Activated CD4-positive, alpha-beta memory T cell treated with anti-CD3 and anti-CD28 coated beads, Interleukin-2, amount 10 ng/mL, durations not matched to agents 7 days and 5 days (primary cell): ENCODE measurements at regions not wholly inside any gene's neighbourhood (a gene's known extent, or its start where the extent isn't known, plus 50 kb on each side); places are given as distances from the start of the nearest gene placed in this dataset.
"Not testable (repeated sequence)": the region's sequence is repeated elsewhere in the genome, so short reads cannot be mapped to it uniquely, and the experiment has no call there.

Experiments
- CTCF ChIA-PET: fragments of 350-600 bp; sonication (Branson Sonifier 250); formaldehyde crosslinking; loops from one replicate; lab custom pipeline; 2021; ENCODE audit warnings: antibody characterized with exemption, inconsistent platforms; lab: Charles Lee
- POLR2A ChIA-PET: fragments of 350-600 bp; sonication (Branson Sonifier 250); formaldehyde crosslinking; loops from one replicate; lab custom pipeline; 2021; ENCODE audit warnings: antibody characterized with exemption; lab: Charles Lee
- DNase-seq: peaks from one replicate; pipeline ENCODE4 v3.0.0-alpha.2; 2020
- H3K27ac Mint-ChIP-seq: one replicate; pipeline ENCODE4 v1.8.0; 2021; ENCODE audit warnings: mild to moderate bottlenecking, mixed read lengths
- H3K27me3 Mint-ChIP-seq: one replicate; pipeline ENCODE4 v1.8.0; 2021; ENCODE audit warnings: mixed read lengths
- H3K36me3 Mint-ChIP-seq: one replicate; pipeline ENCODE4 v1.8.0; 2021; ENCODE audit warnings: low read depth, mixed read lengths
- H3K4me1 Mint-ChIP-seq: one replicate; pipeline ENCODE4 v1.8.0; 2021; ENCODE audit warnings: mixed read lengths
- H3K4me3 Mint-ChIP-seq: one replicate; pipeline ENCODE4 v1.8.0; 2021; ENCODE audit warnings: mild to moderate bottlenecking, mixed read lengths
- H3K9me3 Mint-ChIP-seq: one replicate; pipeline ENCODE4 v1.8.0; 2021; ENCODE audit warnings: mixed read lengths

DNA sequence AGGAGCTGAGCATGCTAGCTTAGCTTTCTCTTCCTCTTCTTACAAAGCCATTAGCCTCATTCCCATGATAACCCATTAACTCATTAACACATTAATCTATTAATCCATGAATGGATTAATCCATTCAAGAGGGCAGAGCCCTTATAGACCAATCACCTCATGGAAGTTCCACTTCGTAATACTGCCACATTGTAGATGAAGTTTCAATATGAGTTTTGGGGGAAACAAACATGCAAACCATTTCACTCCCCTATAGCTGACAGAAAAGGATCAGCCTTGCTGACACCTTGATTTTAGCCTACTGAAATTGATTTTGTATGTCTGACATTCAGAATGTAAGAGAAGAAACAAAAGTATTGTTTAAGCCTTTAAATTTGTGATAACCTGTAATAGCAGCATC lies 251.8 kb upstream of the GALNTL6 start:
- Mint-ChIP-seq H3K27ac (no peak overlapping the region), H3K4me1 (no peaks in the 10 kb centered on the region), H3K36me3 (no peaks in the 10 kb centered on the region), H3K9me3 (no peaks in the 10 kb centered on the region), H3K27me3 (no peaks in the 10 kb centered on the region), H3K4me3 (no peak overlapping the region)
- DNase-seq = no peak
- ChIA-PET POLR2A (no interaction called here), CTCF (no interaction called here)

DNA sequence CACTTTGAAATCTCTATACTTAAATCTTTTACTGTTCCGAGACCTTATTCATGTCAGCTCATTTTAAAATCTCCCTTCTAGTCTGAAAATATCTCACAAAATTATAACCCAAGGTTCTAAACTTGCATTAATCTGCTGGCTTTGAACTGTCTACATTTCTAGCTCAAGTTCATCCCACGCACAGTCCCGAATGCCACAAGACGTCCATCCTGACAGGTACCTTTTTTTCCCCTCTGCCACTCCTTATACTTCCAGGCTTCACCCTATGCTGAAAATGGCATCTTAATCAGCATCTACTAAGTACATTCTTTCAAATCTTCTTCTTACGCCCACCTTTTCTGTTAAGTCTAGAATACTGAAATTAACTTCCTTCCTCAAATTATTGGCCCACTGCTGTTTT lies 259.2 kb upstream of the GALNTL6 start:
- POLR2A ChIA-PET = no interaction called here
- H3K4me3 Mint-ChIP-seq = no peak overlapping the region

DNA sequence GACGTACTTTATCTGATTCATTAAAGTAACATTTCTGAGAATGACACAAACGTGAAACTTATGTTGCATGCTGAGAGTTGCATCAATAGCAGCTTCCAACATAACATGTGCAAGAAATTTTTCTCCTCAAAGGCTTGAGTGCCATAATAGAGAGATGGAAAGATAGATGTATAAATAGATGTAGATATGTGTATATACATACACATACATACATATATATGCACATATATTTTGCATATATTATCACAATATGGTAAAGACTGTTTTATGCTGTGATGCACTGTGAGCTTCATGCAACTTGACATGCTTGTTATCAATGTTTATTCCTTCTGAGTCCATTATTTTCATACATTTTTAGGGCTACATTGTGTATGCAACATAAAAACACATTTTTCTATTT lies 270.6 kb upstream of the GALNTL6 start:
- peaks cover 15% of the 10 kb centered on the region for H3K9me3 Mint-ChIP-seq
- ChIA-PET CTCF (no interaction called here), POLR2A (no interaction called here)
- H3K36me3 Mint-ChIP-seq = no peaks in the 10 kb centered on the region
- H3K4me1 Mint-ChIP-seq = no peaks in the 10 kb centered on the region
- no peak overlapping the region for H3K4me3 Mint-ChIP-seq
- H3K27me3 Mint-ChIP-seq = no peaks in the 10 kb centered on the region
- H3K27ac Mint-ChIP-seq = no peak overlapping the region
- no peak for DNase-seq

More for the DNA sequence above, 259.2 kb upstream of the GALNTL6 start:
- CTCF ChIA-PET = no interaction called here
- Mint-ChIP-seq H3K27ac (no peak overlapping the region), H3K9me3 (no peaks in the 10 kb centered on the region), H3K4me1 (no peaks in the 10 kb centered on the region), H3K27me3 (no peaks in the 10 kb centered on the region), H3K36me3 (no peaks in the 10 kb centered on the region)
- DNase-seq = no peak

DNA sequence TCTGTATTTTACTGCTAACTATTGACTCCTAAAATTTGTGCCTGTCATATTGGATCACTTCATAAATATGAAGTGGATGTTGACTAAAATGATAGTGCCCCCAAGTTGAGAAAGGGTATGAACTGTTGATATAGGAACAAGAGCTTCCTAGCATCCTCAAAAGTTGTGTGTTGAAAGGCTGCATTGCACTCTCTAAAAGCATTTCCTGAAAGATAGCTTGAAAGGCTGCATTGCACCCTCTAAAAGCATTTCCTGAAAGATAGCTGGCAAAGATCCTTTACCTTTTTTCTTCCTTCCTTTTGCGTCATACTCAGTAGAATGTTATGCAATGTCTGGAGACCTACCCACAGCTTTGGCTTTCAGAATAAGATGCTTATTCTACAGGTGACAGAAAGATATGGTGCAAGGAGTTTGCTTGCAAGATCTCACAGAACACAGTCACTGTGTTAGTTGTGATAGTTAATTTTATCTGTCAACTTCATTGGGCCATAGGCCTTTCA lies 274.6 kb upstream of the GALNTL6 start:
- Mint-ChIP-seq H3K27ac (no peak overlapping the region), H3K4me3 (no peak overlapping the region), H3K36me3 (no peaks in the 10 kb centered on the region), H3K27me3 (no peaks in the 10 kb centered on the region), H3K4me1 (no peaks in the 10 kb centered on the region), H3K9me3 (peaks cover 18% of the 10 kb centered on the region)
- POLR2A ChIA-PET = no interaction called here
- CTCF ChIA-PET = no interaction called here
- DNase-seq = no peak

DNA sequence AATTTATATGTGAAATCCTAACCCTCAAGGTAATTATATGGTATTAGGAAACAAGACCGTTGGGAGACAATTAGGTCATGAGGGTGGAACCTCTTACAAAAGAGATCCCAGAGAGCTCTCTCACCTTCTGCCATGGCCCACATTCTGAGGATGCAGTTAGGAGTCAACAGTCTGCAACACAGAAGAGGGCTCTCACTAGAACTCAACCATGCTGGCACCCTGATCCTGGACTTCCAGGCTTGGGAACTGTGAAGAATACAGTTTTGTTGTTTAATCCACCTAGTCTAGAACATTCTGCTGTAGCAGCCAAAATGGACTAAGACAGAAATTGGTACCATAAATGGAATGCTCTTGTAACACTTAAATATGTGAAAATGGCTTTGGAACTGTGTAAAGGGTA lies 278.8 kb upstream of the GALNTL6 start:
- Mint-ChIP-seq H3K27me3 (no peaks in the 10 kb centered on the region), H3K9me3 (peaks cover 14% of the 10 kb centered on the region), H3K4me3 (no peak overlapping the region), H3K4me1 (no peaks in the 10 kb centered on the region), H3K27ac (no peak overlapping the region), H3K36me3 (no peaks in the 10 kb centered on the region)
- ChIA-PET POLR2A (no interaction called here), CTCF (no interaction called here)
- DNase-seq = no peak

DNA sequence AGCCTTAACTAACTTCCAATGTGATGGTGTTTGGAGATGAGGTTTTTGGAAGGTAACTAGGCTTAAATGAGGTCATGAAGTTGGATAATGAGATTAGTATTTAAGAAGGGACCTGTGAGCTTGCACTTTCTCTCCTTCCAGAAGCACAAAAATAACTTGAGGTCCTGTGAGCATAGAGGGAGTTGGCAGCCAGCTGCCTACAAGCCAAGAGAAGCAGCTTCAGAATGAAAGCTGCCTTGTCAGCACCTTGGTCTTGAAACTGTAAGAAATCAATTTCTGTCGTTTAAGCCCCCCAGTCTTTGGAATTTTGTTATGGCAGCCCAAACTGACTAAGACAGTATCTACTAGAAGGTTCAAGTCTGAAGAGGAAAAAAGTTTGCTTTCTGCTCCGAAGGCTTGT lies 280.2 kb upstream of the GALNTL6 start:
- DNase-seq = no peak
- Mint-ChIP-seq H3K27me3 (no peaks in the 10 kb centered on the region), H3K4me1 (no peaks in the 10 kb centered on the region), H3K9me3 (peaks cover 12% of the 10 kb centered on the region), H3K27ac (no peak overlapping the region), H3K36me3 (no peaks in the 10 kb centered on the region), H3K4me3 (no peak overlapping the region)
- CTCF ChIA-PET = no interaction called here
- POLR2A ChIA-PET = no interaction called here

DNA sequence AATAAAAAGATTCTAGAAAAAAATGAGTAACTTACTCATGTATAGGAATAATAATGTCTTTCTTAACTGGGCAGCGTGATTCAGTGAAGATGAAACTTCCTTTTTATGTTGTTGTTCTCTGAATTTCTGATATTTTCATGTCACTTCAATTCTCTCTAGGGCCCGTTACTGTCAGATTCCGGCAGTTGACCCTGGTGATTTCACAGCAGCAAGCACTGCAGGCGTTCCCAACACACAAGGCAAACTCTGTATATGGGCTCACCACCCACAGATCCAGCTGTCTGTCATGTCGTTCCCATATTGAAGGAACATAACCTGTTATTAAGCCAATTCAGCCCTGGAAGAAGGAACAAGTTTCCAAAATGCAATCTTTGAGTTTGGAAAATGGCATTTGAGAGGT lies 288.3 kb upstream of the GALNTL6 start:
- peaks cover 4% of the 10 kb centered on the region for H3K9me3 Mint-ChIP-seq
- no peaks in the 10 kb centered on the region for H3K36me3 Mint-ChIP-seq
- DNase-seq = no peak
- no peak overlapping the region for H3K27ac Mint-ChIP-seq
- H3K27me3 Mint-ChIP-seq = no peaks in the 10 kb centered on the region
- ChIA-PET POLR2A (no interaction called here), CTCF (no interaction called here)
- H3K4me3 Mint-ChIP-seq = no peak overlapping the region
- H3K4me1 Mint-ChIP-seq = no peaks in the 10 kb centered on the region

DNA sequence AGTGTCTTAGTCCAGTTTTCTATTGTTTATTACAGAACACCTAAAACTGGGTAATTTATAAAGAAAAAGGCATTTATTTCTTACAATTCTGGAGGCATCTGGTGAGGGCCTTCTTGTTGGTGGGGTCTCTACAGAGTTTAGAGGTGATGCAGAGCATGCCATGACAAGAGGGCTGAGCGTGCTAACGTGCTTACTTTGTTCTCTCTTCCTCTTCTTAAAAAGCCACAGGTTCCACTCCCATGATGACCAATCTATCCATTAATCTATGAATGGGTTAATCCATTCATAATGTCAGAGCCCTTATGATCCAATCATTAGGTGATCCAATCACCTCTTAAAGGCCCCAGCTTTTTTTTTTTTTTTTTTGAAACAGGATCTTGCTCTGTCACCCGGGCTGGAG lies 291.5 kb upstream of the GALNTL6 start:
- Mint-ChIP-seq H3K27ac (no peak overlapping the region), H3K4me1 (no peaks in the 10 kb centered on the region), H3K27me3 (no peaks in the 10 kb centered on the region), H3K36me3 (no peaks in the 10 kb centered on the region), H3K9me3 (peaks cover 9% of the 10 kb centered on the region), H3K4me3 (no peak overlapping the region)
- DNase-seq = no peak
- CTCF ChIA-PET = no interaction called here
- POLR2A ChIA-PET = no interaction called here

DNA sequence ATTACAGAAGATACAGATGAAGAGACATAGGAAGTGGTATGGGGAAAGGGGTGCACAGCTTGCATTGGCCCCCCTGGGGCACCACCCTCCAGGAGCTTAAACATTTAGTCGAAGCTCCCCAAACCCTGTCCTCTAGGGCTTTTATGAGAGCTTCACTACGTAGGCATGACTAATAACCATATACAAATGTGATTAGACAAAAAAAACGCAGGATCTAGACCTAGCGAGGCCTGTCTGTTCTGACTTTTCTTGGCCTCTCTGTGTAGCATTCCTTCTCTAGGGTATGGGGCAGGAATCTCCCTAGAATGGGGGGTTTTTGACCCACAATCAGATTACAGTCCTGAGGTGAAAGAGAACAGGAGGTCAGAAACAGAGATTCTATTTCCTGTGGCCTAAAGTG lies 293.7 kb upstream of the GALNTL6 start:
- no peaks in the 10 kb centered on the region for H3K36me3 Mint-ChIP-seq
- DNase-seq = no peak
- H3K4me3 Mint-ChIP-seq = no peak overlapping the region
- peaks cover 10% of the 10 kb centered on the region for H3K9me3 Mint-ChIP-seq
- H3K27ac Mint-ChIP-seq = no peak overlapping the region
- H3K4me1 Mint-ChIP-seq = no peaks in the 10 kb centered on the region
- ChIA-PET POLR2A (no interaction called here), CTCF (no interaction called here)
- H3K27me3 Mint-ChIP-seq = no peaks in the 10 kb centered on the region

DNA sequence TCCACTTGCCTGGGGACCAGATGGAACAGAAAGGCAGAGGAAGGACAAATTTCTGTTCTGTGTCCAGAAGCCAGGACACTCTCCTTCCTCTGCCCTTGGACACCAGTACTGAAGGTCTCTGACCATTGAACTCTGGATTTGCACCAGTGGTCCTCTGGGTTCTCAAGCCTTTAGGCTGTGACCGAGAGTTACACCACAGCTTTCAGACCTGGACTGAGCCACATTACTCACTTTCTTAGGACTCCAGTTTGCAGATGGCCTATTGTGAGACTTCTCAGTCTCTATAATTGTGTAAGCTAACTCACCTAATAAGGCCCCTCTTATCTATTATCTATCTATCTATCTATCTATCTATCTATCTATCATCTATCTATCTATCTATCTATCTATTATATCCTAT lies 295.3 kb upstream of the GALNTL6 start:
- Mint-ChIP-seq H3K27me3 (no peaks in the 10 kb centered on the region), H3K27ac (no peak overlapping the region), H3K4me1 (no peaks in the 10 kb centered on the region), H3K36me3 (no peaks in the 10 kb centered on the region), H3K9me3 (peaks cover 10% of the 10 kb centered on the region), H3K4me3 (no peak overlapping the region)
- no peak for DNase-seq
- CTCF ChIA-PET = no interaction called here
- POLR2A ChIA-PET = no interaction called here

DNA sequence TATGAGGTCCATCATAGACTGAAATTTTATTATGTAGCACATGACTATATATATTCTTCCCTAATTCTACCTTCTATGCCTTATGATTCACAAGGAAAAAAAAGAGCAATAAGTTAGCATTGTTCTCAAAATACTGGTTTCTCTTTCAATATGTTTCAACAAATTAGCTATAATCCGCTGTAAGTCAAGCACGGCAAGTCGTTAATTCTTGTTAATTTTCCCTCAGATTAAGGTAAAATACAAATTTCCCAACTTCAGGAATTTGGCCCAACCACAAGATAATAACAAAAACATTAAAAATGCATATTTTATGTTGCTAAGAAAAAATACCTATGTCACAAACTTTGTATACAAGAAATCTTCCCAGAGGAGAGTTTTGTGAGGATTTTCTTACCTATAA lies 296.5 kb upstream of the GALNTL6 start:
- ChIA-PET CTCF (no interaction called here), POLR2A (interaction anchor here (0.6 kb wide), 1 partner anchor 602 kb away, joined by 3 read pairs; no protein-coding TSS in a partner anchor)
- Mint-ChIP-seq H3K9me3 (peaks cover 17% of the 10 kb centered on the region), H3K27me3 (no peaks in the 10 kb centered on the region), H3K27ac (no peak overlapping the region), H3K36me3 (no peaks in the 10 kb centered on the region), H3K4me3 (no peak overlapping the region), H3K4me1 (no peaks in the 10 kb centered on the region)
- DNase-seq = no peak

DNA sequence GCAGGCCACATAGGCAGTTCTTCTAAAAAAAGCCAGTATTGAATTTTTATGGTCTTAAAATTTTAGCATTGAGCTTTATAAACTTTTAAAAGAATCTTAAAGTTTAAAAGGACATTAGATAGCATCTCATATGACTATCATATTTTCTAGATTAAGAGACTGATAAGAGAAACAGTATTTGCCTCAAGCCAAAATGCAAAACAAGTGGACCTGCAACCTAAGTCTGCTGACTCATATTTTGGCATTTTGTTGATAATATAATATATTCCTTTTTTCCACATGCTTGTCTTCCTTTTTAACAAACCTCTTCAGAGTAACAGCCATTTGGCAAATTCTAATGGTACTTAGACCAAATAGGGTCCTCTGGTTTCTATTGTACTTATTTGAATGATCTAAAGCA lies 328.5 kb upstream of the GALNTL6 start:
- Mint-ChIP-seq H3K27me3 (no peaks in the 10 kb centered on the region), H3K27ac (no peak overlapping the region), H3K36me3 (no peaks in the 10 kb centered on the region), H3K4me3 (no peak overlapping the region), H3K9me3 (peaks cover 3% of the 10 kb centered on the region), H3K4me1 (no peaks in the 10 kb centered on the region)
- CTCF ChIA-PET = no interaction called here
- DNase-seq = no peak
- POLR2A ChIA-PET = no interaction called here

DNA sequence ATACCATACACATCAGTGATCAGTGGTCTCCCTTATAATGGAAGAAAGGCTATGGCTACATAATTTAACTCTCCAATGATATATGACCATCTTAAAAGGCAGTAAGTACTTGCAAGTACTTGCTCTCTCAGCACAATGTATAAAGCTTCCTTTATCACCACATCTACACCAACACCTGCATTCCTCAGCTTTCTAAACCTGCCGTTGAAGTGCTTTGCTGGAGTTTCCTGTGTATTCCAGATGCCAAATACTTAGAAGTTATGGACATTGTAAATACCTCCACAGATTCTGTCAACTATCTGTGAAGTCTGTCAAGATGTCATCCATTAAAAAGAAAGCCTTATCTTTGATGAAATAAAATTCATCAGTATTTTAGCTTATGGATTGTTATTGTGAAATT lies 335.0 kb upstream of the GALNTL6 start:
- Mint-ChIP-seq H3K36me3 (no peaks in the 10 kb centered on the region), H3K27me3 (no peaks in the 10 kb centered on the region), H3K4me1 (no peaks in the 10 kb centered on the region), H3K27ac (no peak overlapping the region), H3K9me3 (peaks cover 2% of the 10 kb centered on the region), H3K4me3 (no peak overlapping the region)
- POLR2A ChIA-PET = no interaction called here
- DNase-seq = no peak
- CTCF ChIA-PET = no interaction called here

DNA sequence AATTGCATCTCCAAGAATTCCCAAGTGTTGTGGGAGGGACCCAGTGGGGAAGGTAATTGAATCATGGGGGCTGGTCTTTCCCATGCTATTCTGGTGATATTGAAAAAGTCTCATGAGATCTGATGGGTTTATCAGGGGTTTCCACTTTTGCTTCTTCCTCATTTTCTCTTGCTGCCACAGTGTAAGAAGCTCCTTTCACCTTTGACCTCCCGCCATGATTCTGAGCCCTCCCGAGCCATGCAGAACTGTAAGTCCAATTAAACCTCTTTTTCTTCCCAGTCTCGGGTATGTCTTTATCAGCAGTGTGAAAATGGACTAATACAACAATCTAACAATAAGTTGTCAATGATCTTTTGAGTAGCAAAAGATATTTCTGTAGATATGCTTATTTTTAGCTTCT lies 338.1 kb upstream of the GALNTL6 start:
- H3K27me3 Mint-ChIP-seq, POLR2A ChIA-PET, H3K9me3 Mint-ChIP-seq, CTCF ChIA-PET, H3K27ac Mint-ChIP-seq, H3K4me1 Mint-ChIP-seq, DNase-seq, H3K36me3 Mint-ChIP-seq, H3K4me3 Mint-ChIP-seq: not testable (repeated sequence)

DNA sequence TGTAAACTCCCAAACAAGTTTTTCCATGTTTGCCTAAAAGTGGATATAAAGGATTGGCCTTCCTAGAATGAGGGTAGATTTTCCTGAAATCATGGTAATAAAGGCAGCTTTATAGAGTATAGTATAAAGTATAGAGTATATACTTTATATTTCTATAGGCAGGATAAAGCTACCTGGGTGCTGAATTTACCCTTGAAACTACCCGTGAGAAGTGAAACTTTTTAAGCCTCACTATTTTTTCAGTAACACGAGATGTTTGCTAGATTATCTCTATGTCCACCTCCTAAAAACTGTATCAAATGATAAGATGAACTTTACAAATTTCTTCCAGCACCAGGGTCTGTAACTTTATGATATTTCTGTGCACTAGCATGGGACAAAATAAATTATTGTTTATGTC lies 340.0 kb upstream of the GALNTL6 start:
- Mint-ChIP-seq H3K4me3 (no peak overlapping the region), H3K27me3 (no peaks in the 10 kb centered on the region), H3K9me3 (peaks cover 6% of the 10 kb centered on the region), H3K36me3 (no peaks in the 10 kb centered on the region), H3K27ac (no peak overlapping the region), H3K4me1 (no peaks in the 10 kb centered on the region)
- ChIA-PET POLR2A (no interaction called here), CTCF (no interaction called here)
- no peak for DNase-seq
